ENCODE measurements at regions not wholly inside any gene's neighbourhood (a gene's known extent, or its start where the extent isn't known, plus 50 kb on each side); places are given as distances from the start of the nearest gene placed in this dataset.

DNA sequence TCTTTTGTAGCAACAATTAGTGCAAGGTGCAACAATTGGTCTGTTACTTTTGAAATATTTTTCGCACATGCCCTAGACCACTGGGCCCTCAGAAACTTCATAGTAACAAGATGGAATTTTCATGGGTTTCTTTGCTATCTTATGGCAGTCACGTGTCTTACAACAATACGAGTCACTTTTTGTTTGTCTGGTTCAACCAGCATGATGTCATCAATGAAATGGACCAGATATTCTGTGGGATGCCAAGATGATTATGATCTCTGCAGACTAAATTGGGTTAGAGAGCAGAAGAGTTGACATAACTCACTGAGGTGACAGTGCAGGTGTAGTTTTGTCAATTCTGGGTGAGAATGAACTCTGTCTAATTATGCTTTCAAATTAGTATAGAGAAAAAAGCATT is 239.6 kb upstream of the RIOK2 start:
- no peaks in the 10 kb centered on the region for H3K4me1 Mint-ChIP-seq
- CTCF ChIA-PET = no interaction called here
- DNase-seq (no peak), ATAC-seq (ENCODE audit: low read depth) (no peak)
- intact Hi-C loops (cut with micrococcal nuclease) = no loop called here
- no peaks in the 10 kb centered on the region for H3K36me3 Mint-ChIP-seq (ENCODE audit: low read depth)
- H3K9me3 Mint-ChIP-seq = no peaks in the 10 kb centered on the region
- no peak overlapping the region for H3K27ac Mint-ChIP-seq
- no peaks in the 10 kb centered on the region for H3K27me3 Mint-ChIP-seq
- POLR2A ChIA-PET = no interaction called here
- H3K4me3 Mint-ChIP-seq = no peak overlapping the region
- TF ChIP-seq, protein P1, sequence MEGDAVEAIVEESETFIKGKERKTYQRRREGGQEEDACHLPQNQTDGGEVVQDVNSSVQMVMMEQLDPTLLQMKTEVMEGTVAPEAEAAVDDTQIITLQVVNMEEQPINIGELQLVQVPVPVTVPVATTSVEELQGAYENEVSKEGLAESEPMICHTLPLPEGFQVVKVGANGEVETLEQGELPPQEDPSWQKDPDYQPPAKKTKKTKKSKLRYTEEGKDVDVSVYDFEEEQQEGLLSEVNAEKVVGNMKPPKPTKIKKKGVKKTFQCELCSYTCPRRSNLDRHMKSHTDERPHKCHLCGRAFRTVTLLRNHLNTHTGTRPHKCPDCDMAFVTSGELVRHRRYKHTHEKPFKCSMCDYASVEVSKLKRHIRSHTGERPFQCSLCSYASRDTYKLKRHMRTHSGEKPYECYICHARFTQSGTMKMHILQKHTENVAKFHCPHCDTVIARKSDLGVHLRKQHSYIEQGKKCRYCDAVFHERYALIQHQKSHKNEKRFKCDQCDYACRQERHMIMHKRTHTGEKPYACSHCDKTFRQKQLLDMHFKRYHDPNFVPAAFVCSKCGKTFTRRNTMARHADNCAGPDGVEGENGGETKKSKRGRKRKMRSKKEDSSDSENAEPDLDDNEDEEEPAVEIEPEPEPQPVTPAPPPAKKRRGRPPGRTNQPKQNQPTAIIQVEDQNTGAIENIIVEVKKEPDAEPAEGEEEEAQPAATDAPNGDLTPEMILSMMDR (IDR thresholded peaks at IDR 0.05) = no peak

DNA sequence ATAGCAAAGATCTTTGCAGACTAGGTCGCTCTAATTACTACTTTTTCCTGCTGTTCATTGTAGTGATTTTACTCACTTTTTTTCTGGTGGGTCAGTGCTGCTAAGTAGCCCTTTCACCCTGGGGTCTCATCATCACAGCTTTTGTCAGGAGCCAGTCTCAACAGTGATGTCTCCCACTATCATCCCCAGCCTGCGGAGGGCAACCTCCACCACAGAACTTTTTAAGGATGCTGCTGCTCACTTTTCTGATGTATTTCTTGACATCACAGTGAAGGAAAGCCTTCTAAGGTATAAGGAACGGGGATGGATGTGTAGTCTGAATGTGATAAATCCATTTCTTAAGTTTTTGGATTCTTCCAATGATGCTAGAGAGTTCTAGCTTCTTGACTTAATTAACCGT is 242.5 kb upstream of the RIOK2 start:
- Mint-ChIP-seq H3K4me3 (no peak overlapping the region), H3K4me1 (no peaks in the 10 kb centered on the region), H3K36me3 (ENCODE audit: low read depth) (no peaks in the 10 kb centered on the region), H3K27me3 (no peaks in the 10 kb centered on the region), H3K9me3 (no peaks in the 10 kb centered on the region), H3K27ac (no peak overlapping the region)
- ChIA-PET POLR2A (no interaction called here), CTCF (no interaction called here)
- ATAC-seq (ENCODE audit: low read depth) (no peak), DNase-seq (no peak)
- TF ChIP-seq, protein P1 (IDR thresholded peaks at IDR 0.05) = no peak
- intact Hi-C loops (cut with micrococcal nuclease) = no loop called here

DNA sequence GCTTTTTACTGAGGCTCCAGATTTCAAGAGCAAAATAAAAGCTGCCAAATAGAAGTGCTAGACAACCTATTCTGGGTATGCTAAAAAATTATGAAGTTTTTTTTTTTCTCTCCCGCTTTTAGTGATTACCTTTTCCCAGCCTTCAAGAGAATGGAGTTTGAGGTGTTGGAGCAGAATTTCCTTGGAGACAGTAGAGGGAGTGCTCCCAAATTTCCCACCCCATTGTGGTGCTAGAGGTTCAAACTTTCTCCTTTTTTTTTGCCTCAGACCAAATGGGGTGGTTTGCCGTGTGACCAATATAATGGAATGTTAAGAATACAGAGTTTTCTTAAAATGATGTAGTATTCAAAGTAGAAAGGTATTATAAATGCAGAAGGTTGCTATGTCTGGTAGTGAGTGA is 244.2 kb upstream of the RIOK2 start:
- CTCF ChIA-PET = no interaction called here
- Mint-ChIP-seq H3K27me3 (no peaks in the 10 kb centered on the region), H3K36me3 (ENCODE audit: low read depth) (no peaks in the 10 kb centered on the region)

DNA sequence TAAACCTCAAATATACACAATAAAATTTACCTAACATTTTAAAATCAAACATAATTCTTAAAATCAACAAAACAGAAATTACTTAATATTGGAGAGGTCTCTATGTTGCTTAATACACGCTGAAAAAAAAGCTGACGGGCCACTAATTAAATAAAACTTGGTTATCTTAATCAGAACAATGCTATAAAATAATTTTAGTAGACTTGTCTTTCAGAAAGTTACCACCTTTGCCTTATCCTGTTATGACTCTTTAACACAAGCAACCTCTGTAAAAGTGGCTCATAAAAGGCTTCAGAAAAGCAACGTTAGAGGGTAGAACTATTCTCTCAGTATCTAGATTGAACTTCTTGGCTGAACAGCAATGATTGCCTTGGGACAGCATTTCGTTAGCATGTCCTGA is 251.0 kb upstream of the RIOK2 start:
- ATAC-seq (ENCODE audit: low read depth) = no peak
- intact Hi-C loops (cut with micrococcal nuclease) = no loop called here
- H3K9me3 Mint-ChIP-seq = no peaks in the 10 kb centered on the region
- H3K27me3 Mint-ChIP-seq = no peaks in the 10 kb centered on the region
- DNase-seq = no peak
- H3K4me3 Mint-ChIP-seq = no peak overlapping the region
- CTCF ChIA-PET = no interaction called here
- TF ChIP-seq, protein P1 (IDR thresholded peaks at IDR 0.05) = no peak
- POLR2A ChIA-PET = interaction anchor here (0.5 kb wide), 1 partner anchor 1720 kb away, joined by 7 read pairs; no protein-coding TSS in a partner anchor
- no peak overlapping the region for H3K27ac Mint-ChIP-seq
- H3K4me1 Mint-ChIP-seq = no peaks in the 10 kb centered on the region
- H3K36me3 Mint-ChIP-seq (ENCODE audit: low read depth) = no peaks in the 10 kb centered on the region

More for the DNA sequence above, 244.2 kb upstream of the RIOK2 start:
- Mint-ChIP-seq H3K9me3 (no peaks in the 10 kb centered on the region), H3K4me3 (no peak overlapping the region), H3K27ac (no peak overlapping the region), H3K4me1 (no peaks in the 10 kb centered on the region)
- no peak for DNase-seq
- intact Hi-C loops (cut with micrococcal nuclease) = no loop called here
- POLR2A ChIA-PET = no interaction called here
- TF ChIP-seq, protein P1 (IDR thresholded peaks at IDR 0.05) = no peak
- ATAC-seq (ENCODE audit: low read depth) = no peak

DNA sequence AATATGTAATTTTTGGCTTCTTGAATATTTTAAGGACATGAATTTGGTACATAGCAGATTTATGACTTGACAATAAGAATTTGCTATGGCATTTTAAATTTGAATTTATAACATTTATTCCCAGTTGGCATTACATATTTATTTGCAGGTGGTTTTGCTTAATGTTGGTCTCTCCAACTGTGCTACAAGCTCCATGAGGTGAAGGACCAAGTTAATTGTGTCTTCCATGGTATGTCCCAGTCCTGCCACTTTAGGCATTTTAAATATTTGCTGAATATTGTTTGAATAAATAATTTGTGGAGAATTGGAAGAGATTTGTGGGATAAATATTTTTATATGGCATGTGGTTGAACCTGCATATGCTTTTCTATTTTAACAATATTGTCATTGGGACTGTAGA is 253.4 kb upstream of the RIOK2 start:
- ATAC-seq (ENCODE audit: low read depth) (no peak), DNase-seq (no peak)
- intact Hi-C loops (cut with micrococcal nuclease) = no loop called here
- Mint-ChIP-seq H3K27ac (no peak overlapping the region), H3K4me3 (no peak overlapping the region), H3K4me1 (no peaks in the 10 kb centered on the region), H3K36me3 (ENCODE audit: low read depth) (no peaks in the 10 kb centered on the region), H3K9me3 (no peaks in the 10 kb centered on the region), H3K27me3 (no peaks in the 10 kb centered on the region)
- ChIA-PET POLR2A (no interaction called here), CTCF (no interaction called here)
- TF ChIP-seq, protein P1 (IDR thresholded peaks at IDR 0.05) = no peak

Measured in activated B cell treated with CpG ODN at 0.5 μM for 24 hours (primary cell).